OCI-LY7 (cell line): ENCODE measurements at regions not wholly inside any gene's neighbourhood (a gene's known extent, or its start where the extent isn't known, plus 50 kb on each side); places are given as distances from the start of the nearest gene placed in this dataset.

ENCODE experiments used
- BruUV-seq: library from RNA; stranded (reverse); fragments of 400-500 nt; replicated peaks from 2 replicates; lab custom pipeline; 2021; lab: Mats Ljungman, UMichigan
- CTCF ChIA-PET: fragments of 300-600 bp; sonication (Branson Sonifier 250); formaldehyde crosslinking; loops from one replicate; lab custom pipeline; 2022; ENCODE audit warnings: antibody characterized with exemption; ENCODE audit not compliant: unreplicated experiment; lab: Charles Lee
- POLR2A ChIA-PET: fragments of 300-600 bp; sonication (Branson Sonifier 250); formaldehyde crosslinking; loops from one replicate; lab custom pipeline; 2022; ENCODE audit warnings: antibody characterized with exemption; lab: Charles Lee
- DNase-seq: peaks from one replicate; pipeline ENCODE4 v3.0.0-alpha.2; 2015; ENCODE audit warnings: low spot score
- H2AFZ ChIP-seq: fragments of 200-600 bp; sonication (generic), shearing (Covaris generic); 2 replicates; pipeline ENCODE4 v1.6.1; 2014; ENCODE audit warnings: mild to moderate bottlenecking, antibody characterized with exemption, low read length, moderate library complexity
- H3K27ac ChIP-seq: fragments of 200-600 bp; sonication (generic); 2 replicates; pipeline ENCODE4 v1.5.1; 2014; ENCODE audit warnings: mixed run types, low read depth, mild to moderate bottlenecking, moderate library complexity, low read length, inconsistent platforms; ENCODE audit not compliant: poor library complexity, severe bottlenecking
- H3K36me3 ChIP-seq: fragments of 200-600 bp; sonication (generic); 2 replicates; pipeline ENCODE4 v1.6.1; 2014; ENCODE audit warnings: mild to moderate bottlenecking, antibody characterized with exemption, low read length, moderate library complexity, mixed read lengths; ENCODE audit not compliant: insufficient read depth
- H3K4me1 ChIP-seq: fragments of 200-600 bp; sonication (generic); 2 replicates; pipeline ENCODE4 v1.5.1; 2014; ENCODE audit warnings: mild to moderate bottlenecking, low read length; ENCODE audit not compliant: insufficient read depth, poor library complexity, severe bottlenecking
- H3K4me2 ChIP-seq: fragments of 200-600 bp; sonication (generic); 2 replicates; pipeline ENCODE4 v1.6.1; 2014; ENCODE audit warnings: mild to moderate bottlenecking, low read length
- H3K4me3 ChIP-seq: fragments of 200-600 bp; sonication (generic); 2 replicates; pipeline ENCODE4 v1.5.1; 2014; ENCODE audit warnings: mild to moderate bottlenecking, low read depth, low read length; ENCODE audit not compliant: poor library complexity, severe bottlenecking
- H3K79me2 ChIP-seq: fragments of 200-600 bp; sonication (generic); 2 replicates; pipeline ENCODE4 v1.6.1; 2016; ENCODE audit warnings: low read depth, mild to moderate bottlenecking, low read length, moderate library complexity, mixed read lengths; ENCODE audit not compliant: insufficient read depth
- H3K9me2 ChIP-seq: fragments of 200-600 bp; sonication (generic); 2 replicates; pipeline ENCODE4 v1.6.1; 2016; ENCODE audit warnings: mild to moderate bottlenecking, low read length, mixed read lengths; ENCODE audit not compliant: insufficient read depth
- H3K9me3 ChIP-seq: fragments of 200-600 bp; sonication (generic); 2 replicates; pipeline ENCODE4 v1.6.1; 2014; ENCODE audit warnings: mild to moderate bottlenecking, mixed run types, low read length, mixed read lengths
- H4K20me1 ChIP-seq: fragments of 200-600 bp; sonication (generic); 2 replicates; pipeline ENCODE4 v1.6.1; 2014; ENCODE audit warnings: mild to moderate bottlenecking, antibody characterized with exemption, low read length, moderate library complexity, mixed read lengths; ENCODE audit not compliant: insufficient read depth
- EZH2phosphoT487 ChIP-seq: fragments of 200-600 bp; sonication (generic); IDR thresholded peaks from 2 replicates; pipeline ENCODE4 v1.6.1; 2018; ENCODE audit warnings: low read depth, borderline replicate concordance, mild to moderate bottlenecking, mixed run types, antibody characterized with exemption, low read length, moderate library complexity, mixed read lengths
- intact Hi-C: fragments of 100-400 bp; cut with micrococcal nuclease; formaldehyde crosslinking; loops from one replicate; pipeline ENCODE4 v1.10.0; 2022; ENCODE audit not compliant: unreplicated experiment
- TF ChIP-seq, protein P1 (sequence below): fragments of 200-600 bp; sonication (generic); conservative IDR thresholded peaks from 2 replicates; pipeline ENCODE4 v1.5.1; 2014; ENCODE audit warnings: mild to moderate bottlenecking, antibody characterized with exemption, low read length, moderate library complexity, mixed read lengths

DNA sequence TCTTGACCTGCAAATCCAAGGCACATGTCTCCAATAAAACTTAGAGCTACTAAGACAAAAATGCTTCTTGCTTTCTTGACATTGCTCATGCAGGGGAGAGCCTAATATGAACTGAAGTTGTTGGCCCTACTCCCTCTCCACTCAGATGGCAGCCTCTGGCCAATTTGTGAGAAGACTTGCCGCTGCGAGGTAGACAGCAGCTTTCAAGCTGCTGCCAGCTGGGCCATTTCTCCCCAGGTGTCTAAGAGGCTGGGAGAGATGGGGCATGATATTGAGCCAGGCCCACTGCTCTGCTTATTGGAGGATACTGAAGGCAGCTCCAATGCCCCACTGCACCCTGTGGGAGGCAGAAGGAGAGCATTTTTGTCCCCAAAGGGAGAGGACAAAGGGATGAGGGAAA lies 380.5 kb downstream of the RASEF start:
- Histone ChIP-seq H3K9me3 (no peaks in the 10 kb centered on the region), H3K4me2 (no peak overlapping the region), H3K27ac (no peak overlapping the region), H3K4me3 (no peak overlapping the region), H3K36me3 (no peaks in the 10 kb centered on the region), H4K20me1 (no peaks in the 10 kb centered on the region), H3K9me2 (no peaks in the 10 kb centered on the region), H2AFZ (no peak overlapping the region), H3K79me2 (no peaks in the 10 kb centered on the region), H3K4me1 (no peaks in the 10 kb centered on the region)
- ChIA-PET POLR2A (no interaction called here), CTCF (no interaction called here)
- intact Hi-C loops = no loop called here
- no peak for DNase-seq
- TF ChIP-seq EZH2phosphoT487 = no peak
- TF ChIP-seq, protein P1, sequence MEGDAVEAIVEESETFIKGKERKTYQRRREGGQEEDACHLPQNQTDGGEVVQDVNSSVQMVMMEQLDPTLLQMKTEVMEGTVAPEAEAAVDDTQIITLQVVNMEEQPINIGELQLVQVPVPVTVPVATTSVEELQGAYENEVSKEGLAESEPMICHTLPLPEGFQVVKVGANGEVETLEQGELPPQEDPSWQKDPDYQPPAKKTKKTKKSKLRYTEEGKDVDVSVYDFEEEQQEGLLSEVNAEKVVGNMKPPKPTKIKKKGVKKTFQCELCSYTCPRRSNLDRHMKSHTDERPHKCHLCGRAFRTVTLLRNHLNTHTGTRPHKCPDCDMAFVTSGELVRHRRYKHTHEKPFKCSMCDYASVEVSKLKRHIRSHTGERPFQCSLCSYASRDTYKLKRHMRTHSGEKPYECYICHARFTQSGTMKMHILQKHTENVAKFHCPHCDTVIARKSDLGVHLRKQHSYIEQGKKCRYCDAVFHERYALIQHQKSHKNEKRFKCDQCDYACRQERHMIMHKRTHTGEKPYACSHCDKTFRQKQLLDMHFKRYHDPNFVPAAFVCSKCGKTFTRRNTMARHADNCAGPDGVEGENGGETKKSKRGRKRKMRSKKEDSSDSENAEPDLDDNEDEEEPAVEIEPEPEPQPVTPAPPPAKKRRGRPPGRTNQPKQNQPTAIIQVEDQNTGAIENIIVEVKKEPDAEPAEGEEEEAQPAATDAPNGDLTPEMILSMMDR = no peak
- no TSS peak for BruUV-seq

DNA sequence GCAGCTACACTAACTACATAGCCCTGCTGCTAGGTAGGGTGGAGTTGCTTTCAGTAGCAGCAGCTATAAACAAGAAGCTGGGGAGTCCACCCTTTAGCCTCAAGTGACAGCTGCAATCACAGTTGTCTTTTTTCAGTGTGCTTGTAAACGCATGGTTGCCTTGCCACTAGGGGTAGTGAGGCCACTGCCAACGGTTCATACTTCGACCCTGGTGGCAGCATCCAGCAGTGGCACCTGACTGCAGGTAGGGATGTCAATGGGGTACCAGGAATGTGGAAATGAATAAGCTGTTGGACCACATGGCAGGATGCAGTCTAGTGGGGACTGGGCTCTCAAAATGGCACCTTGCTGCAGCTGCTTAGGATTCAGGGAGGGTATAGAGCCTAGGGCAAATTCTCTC lies 367.2 kb downstream of the RASEF start:
- Histone ChIP-seq H3K4me1 (no peaks in the 10 kb centered on the region), H3K36me3 (no peaks in the 10 kb centered on the region), H3K9me3 (no peaks in the 10 kb centered on the region), H3K4me2 (no peak overlapping the region), H3K4me3 (no peak overlapping the region), H3K79me2 (no peaks in the 10 kb centered on the region), H2AFZ (no peak overlapping the region), H3K27ac (no peak overlapping the region), H3K9me2 (no peaks in the 10 kb centered on the region), H4K20me1 (no peaks in the 10 kb centered on the region)
- DNase-seq = no peak
- TF ChIP-seq, protein P1 = no peak
- no peak for TF ChIP-seq EZH2phosphoT487
- intact Hi-C loops = no loop called here
- ChIA-PET POLR2A (interaction anchor here (0.6 kb wide), 1 partner anchor 1868 kb away, joined by 3 read pairs; no protein-coding TSS in a partner anchor), CTCF (no interaction called here)
- BruUV-seq = no TSS peak

DNA sequence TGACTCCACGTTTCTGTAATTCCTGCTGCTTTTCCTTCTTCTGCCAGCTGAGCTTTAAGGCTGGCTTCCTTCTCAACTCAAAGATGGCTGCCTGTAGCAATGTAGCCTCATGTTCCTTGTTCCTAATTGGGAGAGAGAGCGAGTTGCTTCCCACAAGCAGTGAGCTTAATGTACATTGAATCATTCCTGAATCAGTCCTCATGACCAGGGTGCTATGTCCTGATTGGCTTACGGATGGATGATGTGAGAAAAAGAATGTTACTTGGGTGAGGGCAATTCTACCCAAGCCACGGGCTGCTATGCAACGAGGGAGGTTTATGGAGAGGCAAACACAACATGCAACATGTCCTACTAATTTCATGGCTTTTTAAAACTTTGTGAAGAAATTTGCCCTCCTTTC lies 356.2 kb downstream of the RASEF start:
- Histone ChIP-seq H3K4me3 (no peak overlapping the region), H3K79me2 (no peaks in the 10 kb centered on the region), H3K4me1 (no peaks in the 10 kb centered on the region), H3K9me3 (no peaks in the 10 kb centered on the region), H3K36me3 (no peaks in the 10 kb centered on the region), H2AFZ (no peak overlapping the region), H3K4me2 (no peak overlapping the region), H3K9me2 (no peaks in the 10 kb centered on the region), H4K20me1 (no peaks in the 10 kb centered on the region), H3K27ac (no peak overlapping the region)
- TF ChIP-seq, protein P1 = no peak
- no peak for TF ChIP-seq EZH2phosphoT487
- CTCF ChIA-PET = no interaction called here
- BruUV-seq = no TSS peak
- POLR2A ChIA-PET = no interaction called here
- intact Hi-C loops = no loop called here
- DNase-seq = no peak
